GM12874 (cell line): ENCODE measurements at regions not wholly inside any gene's neighbourhood (a gene's known extent, or its start where the extent isn't known, plus 50 kb on each side); places are given as distances from the start of the nearest gene placed in this dataset.

Source experiments
- TF ChIP-seq, protein P1 (sequence below): IDR thresholded peaks from 2 replicates; pipeline ENCODE4 v1.5.1; 2011; ENCODE audit warnings: low read depth, mild to moderate bottlenecking, control low read depth, low read length, moderate library complexity; ENCODE audit not compliant: insufficient read depth

- TF ChIP-seq, protein P1, sequence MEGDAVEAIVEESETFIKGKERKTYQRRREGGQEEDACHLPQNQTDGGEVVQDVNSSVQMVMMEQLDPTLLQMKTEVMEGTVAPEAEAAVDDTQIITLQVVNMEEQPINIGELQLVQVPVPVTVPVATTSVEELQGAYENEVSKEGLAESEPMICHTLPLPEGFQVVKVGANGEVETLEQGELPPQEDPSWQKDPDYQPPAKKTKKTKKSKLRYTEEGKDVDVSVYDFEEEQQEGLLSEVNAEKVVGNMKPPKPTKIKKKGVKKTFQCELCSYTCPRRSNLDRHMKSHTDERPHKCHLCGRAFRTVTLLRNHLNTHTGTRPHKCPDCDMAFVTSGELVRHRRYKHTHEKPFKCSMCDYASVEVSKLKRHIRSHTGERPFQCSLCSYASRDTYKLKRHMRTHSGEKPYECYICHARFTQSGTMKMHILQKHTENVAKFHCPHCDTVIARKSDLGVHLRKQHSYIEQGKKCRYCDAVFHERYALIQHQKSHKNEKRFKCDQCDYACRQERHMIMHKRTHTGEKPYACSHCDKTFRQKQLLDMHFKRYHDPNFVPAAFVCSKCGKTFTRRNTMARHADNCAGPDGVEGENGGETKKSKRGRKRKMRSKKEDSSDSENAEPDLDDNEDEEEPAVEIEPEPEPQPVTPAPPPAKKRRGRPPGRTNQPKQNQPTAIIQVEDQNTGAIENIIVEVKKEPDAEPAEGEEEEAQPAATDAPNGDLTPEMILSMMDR = no peak
Measured at GRCh38 chr5:5787373-5787772, 364.9 kb downstream of the ICE1 start.

DNA sequence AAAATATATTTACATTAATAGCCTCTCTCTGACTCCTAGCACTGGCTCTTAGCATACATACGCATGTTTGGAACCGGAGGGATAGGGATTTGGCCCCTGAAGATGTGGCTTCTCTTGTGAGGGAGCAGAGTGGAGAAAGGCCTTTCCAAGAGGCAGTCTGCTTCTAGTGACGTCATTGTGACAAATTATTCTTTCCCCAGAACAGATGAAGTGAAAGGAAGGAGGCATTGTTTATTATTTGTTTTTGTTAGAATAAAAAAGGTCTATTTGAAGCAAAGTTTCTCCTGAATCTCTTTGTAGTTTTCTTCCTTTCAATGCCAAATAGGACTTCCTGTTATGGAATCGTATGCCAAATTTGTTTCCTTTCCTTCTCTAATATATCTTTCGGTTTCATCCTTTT is 361.6 kb downstream of the ICE1 start:
- TF ChIP-seq, protein P1 = no peak

GRCh38 chr5:5783021-5783420 is 360.5 kb downstream of the ICE1 start:
- TF ChIP-seq, protein P1 = no peak

GRCh38 chr5:5782402-5782801 is 359.9 kb downstream of the ICE1 start:
- TF ChIP-seq, protein P1 = no peak

DNA sequence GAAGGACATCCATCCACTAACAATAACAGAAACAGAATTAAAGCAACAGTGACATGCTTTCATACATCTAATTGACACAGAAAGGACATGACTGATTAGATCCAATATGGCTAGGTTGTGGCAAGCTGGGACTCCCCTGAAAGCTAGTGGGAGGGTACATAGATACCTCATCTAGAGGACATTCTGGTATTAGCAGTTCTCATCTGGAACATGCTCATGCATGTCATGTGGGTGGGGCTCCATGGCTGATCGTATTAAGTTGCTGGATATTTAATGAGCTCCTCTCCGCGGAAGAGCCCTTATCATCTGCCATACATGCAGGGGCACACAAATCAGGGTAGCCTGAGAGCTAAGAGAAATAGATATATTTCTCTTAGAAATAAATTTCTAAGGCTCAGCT is 358.9 kb downstream of the ICE1 start:
- TF ChIP-seq, protein P1 = no peak

DNA sequence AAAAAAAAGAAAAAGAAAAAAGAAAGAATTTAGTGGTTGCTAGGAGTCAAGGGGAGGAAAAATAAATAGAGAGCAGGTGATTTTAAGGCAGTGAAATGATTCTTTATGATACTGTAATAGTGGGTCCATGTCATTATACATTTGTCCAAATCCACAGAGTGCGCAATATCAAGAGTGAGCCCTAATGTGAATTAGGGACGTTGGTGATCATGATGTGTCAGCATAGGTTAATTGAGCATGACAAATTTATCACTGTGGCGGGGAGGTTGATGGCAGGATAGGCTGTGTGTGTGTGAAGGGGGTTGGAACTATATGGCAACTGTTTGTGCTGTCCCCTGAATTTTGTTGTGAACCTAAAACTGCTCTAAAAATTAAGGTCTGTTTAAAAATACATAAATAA is 357.8 kb downstream of the ICE1 start:
- TF ChIP-seq, protein P1 = no peak

DNA sequence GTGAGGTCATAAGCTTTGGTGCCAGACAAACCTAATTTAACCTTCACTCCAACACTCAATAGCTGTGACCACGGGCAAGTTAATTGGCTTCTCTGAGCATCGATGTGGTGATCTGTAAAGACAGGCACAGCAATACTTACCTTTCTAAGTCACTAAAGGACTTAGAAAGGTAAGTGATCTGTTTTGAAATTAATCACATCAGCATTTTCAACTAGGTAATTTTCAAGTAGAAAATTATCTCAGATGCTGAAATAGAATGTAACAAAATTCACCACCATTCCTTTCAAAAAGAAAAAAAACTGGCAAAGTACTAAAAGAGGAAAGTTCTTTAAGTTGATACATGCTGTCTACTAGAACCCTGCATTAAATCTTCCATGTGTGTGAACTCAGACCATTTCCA is 354.5 kb downstream of the ICE1 start:
- TF ChIP-seq, protein P1 = no peak

GRCh38 chr5:5772202-5772601 is 349.7 kb downstream of the ICE1 start:
- TF ChIP-seq, protein P1 = no peak
